NCI-H128 (cell line): ENCODE measurements at regions not wholly inside any gene's neighbourhood (a gene's known extent, or its start where the extent isn't known, plus 50 kb on each side); places are given as distances from the start of the nearest gene placed in this dataset.
"Not testable (repeated sequence)": the region's sequence is repeated elsewhere in the genome, so short reads cannot be mapped to it uniquely, and the experiment has no call there.

Experiments used
- DNase-seq: peaks from one replicate; lab custom pipeline; 2025; ENCODE audit not compliant: unreplicated experiment; lab: John Stamatoyannopoulos, UW

DNA sequence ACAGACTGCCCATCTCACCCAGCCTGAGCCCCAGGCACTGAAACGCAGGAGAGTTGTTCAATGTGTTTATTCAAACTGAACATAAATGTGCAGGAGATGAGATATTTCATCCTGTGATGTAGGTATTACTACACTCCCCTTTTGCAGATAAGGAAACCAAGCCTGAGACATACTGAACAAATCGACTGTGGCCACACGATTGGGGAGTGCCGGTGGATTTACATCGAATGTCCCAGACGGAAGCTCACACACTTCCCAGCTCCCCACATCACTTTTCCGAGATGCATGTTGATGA is 94.8 kb upstream of the ALKAL2 start:
- no peak for DNase-seq

DNA sequence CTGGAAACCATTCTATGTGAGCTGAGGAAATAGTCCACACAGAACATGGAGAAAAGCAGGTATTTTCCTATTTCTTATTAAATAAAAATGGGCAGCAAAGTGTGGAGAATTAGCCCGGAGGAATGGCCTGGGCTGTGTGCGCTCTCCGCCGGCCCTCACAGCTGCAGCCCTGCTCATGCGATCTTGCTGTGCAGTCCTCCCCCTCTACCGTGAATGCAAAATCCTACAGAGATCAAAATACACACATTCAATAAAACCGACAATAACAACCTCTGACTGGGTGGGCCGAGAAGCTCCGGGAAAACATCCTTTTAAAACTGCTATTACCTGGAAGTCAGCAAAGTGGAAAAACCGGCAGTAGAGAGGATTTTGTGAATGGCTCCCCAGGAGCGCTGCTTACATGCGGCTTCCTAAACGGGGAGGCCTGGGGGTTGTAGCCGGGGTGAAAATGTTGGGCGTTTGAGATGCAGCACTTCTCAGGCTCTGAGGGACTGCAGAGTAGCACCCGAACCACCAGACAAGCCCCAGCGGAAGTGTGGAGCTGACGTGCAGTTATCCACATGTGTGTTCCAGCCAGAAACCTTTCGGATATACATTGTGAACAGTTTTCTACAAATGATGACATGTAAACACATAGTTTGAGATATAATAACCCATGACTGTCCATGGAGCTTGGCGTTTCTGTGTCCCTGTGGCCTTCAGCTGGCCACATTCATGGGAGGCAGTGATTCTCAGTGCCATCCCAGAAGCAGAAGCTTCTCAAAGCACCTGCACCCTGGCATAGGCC is 94.2 kb upstream of the ALKAL2 start:
- DNase-seq = no peak

DNA sequence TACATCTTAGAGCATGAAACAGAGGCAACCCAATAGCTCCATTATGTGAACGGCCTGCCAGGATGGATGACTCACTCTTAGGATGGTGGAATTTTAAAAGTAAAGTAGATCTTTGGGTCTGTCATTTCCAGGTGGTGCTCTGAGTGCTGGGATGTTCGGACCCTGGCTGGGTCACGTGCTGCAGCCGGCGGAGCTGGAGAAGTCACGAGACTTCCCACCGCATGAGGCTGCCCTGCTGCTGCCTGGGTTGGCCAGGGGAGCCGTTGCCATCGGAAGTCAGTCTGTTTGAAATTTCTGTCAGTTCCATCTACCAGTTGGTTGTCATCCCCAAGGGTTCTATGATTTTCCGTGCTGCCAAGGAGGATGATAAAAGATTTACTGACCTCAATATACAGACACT is 93.3 kb upstream of the ALKAL2 start:
- no peak for DNase-seq

DNA sequence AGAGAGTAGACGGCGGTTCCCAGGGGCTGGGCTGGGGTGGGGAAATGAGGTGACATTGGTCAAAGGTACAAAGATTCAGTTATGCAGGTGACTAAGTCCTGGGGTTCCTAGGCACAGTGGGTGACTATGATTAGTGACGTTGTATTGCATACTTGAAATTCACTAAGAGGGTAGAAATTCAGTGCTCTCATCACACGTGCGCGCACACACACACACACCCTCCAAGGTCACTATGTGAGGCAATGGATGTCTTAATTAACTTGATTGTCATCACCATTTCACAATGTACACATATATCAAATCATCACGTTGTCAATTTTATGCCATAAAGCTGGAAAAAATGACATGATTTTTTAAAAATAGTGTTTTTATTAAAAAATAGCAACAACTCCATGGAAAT is 92.9 kb upstream of the ALKAL2 start:
- no peak for DNase-seq

DNA sequence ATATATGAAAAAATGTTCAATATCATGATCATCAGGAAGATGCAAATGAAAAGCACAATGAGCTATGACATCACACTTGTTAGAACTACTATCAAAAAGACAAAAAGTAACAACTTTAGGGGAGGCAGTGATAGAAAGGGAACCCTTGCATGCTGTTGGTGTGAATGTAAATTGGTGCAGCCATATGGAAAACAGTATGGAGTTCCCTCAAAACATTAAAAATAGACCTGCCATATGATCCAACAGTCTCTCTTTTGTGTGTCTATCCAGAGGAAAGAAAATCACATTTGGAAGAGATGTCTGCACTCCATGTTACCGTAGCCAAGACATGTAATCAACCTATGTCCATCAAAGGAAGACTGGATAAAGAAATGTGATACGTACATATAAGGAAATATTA is 92.3 kb upstream of the ALKAL2 start:
- DNase-seq = no peak

DNA sequence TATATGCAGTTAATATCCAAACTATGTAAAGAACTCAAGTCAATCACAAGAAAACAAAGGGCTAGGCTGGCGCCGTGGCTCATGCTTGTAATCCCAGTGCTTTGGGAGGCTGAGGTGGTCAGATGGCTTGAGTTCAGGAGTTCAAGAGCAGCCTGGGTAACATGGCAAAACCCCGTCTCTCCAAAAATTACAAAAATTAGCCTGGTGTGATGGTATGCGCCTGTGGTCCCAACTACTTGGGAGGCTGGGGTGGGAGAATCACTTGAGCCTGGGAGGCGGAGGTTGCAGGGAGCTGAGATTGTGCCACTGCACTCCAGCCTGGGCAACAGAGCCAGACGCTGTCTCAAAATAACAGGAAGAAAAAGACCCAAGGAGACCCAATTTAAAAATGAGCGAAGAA is 91.9 kb upstream of the ALKAL2 start:
- DNase-seq = no peak

DNA sequence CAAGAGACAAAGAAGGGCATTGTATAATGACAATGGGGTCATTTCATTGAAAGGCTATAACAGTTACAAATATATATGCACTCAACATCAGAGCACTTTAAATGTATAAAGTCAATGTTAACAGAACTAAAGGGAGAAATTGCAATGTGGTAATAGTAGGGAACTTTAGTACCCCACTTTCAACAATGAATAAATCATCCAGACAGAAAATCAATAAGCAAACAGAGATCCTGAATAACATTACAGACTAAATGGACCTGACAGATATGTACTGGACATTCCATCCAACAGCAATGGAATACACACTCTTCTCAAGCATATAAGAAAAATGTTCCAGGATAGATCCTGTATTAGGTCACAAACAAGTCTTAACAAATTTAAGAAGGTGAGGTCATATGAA is 90.5 kb upstream of the ALKAL2 start:
- DNase-seq = no peak

DNA sequence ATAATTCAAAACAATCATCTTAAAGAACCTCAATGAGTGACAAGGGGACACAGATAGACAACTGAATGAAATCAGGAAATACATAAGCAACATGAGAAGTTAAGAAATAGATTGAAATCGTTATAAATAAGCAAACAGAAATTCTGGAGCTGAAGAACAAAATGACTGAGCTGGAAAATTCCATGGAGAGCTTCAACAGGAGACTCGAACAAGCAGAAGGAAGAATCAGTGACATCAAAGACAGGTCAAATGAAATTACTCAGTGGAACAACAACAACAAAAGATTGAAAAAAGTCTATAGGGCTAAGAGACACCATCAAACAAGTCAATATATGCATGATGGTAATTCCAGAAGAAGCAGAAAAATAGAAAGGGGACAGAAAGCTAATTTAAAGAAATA is 89.5 kb upstream of the ALKAL2 start:
- no peak for DNase-seq

DNA sequence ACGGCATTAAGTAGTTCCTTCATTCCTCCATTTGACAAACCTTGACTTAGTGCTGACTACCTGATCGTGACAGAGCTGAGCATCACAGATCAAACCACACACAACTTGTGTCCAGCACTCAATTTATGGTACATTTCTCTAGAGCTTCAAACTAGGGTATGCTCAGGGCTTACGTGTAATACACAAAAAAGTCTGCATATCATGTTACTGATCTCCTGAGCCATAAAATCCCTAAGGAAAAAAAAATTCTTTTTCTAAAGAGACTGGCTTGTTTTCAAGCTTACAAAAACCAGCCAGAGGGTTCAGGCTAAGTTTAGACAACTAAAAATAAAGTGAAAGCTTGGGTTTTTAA is 88.0 kb upstream of the ALKAL2 start:
- no peak for DNase-seq

DNA sequence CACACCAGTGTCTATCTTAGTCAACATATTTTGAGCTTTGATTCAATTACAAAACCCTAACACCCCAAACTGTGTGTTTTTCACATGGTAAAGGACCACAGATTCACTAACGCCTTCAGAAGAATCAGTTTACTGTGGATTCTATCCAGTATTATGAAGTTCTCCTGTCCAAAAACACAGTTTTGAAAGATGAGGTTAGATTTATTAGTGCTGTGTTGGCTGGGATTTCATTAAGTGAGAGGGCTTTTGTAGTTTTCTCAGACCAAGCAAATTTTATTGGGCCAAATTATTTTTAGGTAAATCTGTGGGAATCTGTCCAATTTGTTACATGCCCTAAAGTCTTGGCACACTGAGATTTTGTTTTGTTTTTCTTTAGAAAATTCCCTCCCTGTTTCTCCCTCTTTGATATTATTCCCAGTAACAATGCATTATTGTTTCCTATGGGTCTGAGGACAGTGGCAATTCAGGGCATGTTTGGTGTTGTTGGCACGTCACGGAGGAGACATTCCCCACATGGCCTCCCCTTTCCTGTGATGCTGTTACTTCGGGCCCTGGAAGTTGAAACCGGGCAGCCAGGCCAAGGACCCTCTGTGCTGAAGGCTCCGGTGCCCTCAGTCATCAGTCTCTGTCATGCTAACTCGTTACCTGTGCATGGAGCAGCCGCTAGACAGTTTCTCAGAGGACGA is 87.5 kb upstream of the ALKAL2 start:
- DNase-seq = no peak

DNA sequence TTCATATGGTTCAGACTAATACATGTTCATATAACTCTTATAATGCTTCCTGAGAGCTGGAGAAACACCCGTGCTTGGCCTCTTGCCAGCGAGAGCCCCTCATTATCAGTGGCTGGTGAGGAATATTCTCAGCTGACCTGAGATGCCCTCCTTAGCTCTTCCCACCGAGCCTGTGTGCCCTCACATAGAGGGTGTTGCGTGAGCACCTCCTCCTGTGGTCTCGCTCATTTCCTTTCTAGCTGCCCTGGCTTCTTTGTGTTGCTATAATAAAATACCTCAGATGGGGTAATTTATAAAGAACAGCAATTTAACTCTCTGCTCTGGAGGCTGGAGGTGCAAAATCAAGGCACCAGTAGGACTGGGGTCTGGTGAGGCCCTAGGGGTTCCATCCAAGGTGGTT is 80.5 kb upstream of the ALKAL2 start:
- DNase-seq = no peak

DNA sequence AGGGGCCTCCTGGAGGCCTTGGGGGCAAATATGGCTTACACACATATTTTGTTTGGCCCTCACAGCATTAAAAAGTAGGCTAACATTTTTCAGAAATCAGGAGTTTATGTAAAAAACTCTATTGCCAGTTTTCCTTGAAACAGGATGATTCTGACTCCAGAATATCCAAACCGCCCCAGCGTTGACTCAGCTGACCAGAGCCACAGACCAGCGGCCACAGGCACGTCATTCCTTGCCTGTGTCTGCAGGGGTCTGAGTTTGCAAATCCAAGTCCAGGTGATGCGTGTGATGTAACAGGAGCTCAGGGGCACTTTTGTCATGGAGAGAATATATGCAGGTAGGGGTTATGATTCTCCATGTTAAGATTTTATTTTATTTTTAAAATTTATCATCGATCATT is 79.4 kb upstream of the ALKAL2 start:
- no peak for DNase-seq

DNA sequence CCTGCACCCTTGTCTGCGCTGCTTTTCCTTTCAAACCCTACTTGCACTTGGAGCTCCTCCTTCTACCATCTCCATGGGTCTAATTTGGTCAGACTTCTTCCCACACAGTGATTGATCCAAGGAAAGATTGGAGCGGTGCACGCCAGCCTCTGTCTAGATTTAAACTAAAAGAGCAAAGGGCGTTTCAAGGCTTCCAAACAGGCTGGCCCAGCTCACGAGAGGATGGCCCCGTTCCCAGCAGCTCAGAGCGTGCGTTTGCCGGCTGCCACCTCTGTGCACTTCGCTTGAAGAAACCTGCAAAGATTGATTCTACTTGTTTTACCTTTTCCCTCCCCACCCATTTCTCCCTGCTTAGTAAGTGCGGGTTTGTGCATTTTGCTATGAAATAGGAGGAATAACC is 78.8 kb upstream of the ALKAL2 start:
- no peak for DNase-seq

DNA sequence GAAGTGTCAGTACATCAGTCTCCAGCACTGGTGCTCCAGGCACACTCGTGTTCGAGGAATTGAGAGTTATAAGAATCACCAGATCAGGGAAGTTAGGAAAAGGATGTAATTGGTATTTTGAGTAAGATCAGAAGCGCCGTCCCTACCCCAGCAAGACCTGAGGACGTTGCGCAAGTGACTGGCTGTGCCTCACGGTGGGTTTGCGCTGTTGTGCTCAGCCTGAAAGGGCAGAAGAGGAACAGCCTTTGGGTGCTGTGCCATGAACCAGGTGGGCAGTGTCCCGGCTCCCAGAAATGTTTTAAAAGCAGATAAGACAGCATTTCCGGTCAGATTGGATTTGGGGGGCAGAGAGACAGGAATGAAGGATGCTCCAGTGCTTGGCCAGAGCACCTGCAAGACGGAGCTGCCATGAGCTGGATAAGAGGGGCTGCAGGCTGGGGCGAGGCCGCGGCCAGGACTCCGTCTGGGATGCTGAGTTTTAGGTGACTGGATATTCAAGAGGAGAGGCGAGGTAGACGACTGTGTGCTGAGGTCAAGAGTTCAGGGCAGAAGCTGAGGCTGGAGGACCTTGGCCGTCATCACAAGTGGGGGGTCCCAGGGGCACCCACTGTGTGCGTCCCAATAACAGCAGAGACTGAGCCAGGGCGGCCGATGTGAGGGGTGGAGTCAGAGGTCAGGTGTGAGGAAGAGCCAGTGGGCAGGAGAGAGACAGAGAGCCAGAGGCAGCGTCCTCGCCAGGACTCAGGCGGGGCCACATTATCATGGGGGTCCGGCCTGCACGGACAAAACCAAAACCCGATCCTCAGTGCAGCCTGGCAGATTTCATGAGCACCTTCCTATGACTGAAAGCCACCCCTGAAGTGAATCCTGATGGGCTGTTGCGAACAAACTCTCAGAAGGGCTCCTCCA is 77.7 kb upstream of the ALKAL2 start:
- no peak for DNase-seq

DNA sequence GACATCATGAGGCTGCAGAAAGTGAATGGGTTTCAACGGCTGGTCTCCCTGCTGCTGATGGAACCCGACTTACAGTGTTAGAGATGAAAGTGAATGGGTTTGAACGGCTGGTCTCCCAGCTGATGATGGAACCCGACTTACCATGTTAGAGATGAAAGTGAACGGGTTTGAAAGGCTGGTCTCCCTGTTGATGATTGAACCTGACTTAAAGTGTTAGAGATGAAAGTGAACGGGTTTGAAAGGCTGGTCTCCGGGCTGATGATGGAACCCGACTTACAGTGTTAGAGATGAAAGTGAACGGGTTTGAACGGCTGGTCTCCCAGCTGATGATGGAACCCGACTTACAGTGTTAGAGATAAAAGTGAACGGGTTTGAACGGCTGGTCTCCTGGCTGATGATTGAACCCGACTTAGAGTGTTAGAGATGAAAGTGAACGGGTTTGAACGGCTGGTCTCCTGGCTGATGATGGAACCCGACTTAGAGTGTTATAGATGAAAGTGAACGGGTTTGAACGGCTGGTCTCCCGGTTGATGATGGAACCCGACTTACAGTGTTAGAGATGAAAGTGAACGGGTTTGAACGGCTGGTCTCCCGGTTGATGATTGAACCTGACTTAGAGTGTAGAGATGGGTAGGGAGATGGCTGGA is 76.1 kb upstream of the ALKAL2 start:
- DNase-seq = no peak

DNA sequence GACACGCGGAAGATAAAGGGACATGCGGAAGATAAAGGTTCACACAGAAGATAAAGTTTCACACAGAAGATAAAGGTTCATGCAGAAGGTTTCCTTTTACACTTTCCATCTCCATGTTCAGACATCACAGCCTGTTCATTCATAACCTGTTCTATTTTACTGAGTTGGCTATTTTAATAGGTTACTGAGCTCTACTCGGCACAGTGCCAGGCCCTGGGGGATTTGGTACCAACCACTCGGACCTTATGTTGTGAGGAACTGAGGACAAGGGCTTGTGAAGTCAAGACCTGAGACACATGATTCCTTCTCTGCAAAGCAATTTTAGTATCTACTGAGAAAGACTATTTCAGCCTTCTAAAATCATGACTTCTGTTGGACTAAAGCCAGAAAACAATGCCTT is 75.0 kb upstream of the ALKAL2 start:
- DNase-seq = no peak

DNA sequence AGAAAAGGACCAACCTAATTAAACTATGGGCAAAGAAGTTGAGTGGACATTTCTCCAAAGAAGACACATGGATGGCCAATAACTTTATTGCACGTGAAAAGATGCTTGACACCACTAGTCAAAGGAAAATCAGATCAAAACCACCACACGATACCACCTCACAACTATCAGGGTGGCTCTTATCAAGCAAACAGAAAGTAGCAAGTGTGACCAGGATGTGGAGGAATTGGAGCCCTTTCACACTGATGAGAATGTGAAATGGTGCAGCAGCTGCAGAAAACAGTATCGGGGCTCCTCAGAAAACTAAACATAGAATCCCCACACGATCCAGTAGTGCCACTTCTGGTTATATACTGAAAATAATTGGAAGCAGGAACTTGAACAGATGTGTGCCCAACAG is 72.2 kb upstream of the ALKAL2 start:
- no peak for DNase-seq

DNA sequence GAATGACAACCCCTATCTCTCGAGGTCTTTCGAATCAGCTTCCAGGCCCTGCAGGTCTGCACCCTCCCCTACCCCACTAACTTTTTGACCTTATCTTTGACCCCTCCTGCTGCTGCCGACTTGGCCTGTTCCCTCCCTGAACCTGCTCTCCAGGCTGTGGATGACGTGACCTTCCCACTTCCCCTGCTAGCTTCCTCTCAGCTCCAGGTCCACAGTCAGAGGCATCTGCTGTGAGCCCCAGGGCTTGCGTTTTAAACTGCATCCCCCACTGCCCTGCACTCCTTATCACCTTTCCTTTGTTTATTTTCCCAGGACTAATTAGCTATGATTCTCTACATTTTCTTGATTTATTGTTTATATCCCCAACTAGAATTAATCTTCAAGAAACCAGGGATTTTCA is 71.2 kb upstream of the ALKAL2 start:
- no peak for DNase-seq

DNA sequence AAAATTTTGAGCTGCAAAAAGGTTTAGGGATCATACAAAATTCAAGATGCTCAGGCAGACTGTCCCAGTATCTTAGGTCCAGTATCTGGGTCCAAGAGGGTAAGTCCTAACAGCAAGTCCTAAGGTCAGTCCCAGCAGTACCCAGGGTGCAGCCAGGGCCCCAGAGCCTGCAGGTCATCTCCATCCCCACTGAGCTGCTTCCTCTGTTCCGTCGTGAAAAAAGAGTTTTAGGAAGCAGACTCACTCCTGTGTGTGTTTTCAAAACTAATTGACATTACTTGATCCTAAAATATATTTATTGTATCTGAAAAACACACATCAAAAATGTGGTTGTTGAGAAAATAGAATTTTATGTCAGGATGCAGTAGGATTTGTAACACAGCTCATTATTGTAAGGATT is 69.9 kb upstream of the ALKAL2 start:
- no peak for DNase-seq

DNA sequence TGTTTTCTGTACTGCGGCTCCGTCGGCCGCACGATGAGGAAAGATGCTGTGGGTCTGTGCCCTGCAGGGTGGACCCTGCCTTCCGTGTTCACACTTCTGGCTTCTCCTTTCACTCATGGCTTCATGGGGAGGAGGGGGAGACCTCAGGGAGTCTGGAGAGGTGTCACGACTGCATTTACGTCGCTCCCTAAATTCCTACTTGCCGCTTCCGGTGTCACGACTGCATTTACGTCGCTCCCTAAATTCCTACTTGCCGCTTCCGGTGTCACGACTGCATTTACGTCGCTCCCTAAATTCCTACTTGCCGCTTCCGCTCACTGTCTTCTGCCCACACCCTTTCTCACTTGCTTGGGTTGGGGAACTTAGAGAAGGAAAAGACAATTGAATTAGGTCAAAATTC is 68.4 kb upstream of the ALKAL2 start:
- DNase-seq = not testable (repeated sequence)

DNA sequence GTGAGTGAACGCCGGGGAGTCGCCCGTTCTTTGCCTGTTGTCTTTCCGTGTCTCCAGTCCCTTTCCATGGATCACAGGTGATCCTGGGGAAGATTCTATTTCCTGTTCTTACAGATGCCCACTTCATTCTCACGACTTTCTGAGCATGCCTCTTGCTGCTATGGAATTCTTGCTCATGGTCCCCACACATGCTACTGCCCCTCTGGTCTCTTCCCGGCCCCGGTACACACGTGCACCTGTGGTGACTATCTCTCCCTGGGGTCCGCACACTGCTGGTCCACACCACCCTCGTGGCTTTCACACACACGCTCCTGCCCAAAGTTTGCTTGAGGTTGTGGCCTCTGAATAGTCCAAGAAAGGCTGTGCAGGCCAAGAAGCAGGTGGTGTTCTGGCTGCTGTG is 67.9 kb upstream of the ALKAL2 start:
- no peak for DNase-seq

DNA sequence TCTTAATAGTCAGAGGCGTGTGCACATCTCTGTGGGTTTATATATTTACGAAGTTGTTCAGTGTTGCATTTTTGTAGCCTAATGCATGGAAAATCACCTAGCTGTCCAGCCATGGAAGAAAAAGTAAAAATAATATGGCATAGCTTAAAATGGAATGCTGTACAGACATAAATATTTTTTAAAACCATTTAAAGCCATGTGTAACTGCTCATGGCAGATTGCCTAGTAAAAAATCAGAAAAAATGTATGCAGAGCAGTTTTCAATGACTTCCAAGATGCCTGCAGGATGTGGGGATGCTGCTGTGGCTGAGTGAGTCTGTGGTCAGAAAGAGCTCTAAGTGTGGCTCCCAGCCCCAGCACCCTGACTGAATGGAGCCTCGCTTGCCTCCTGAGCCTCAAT is 64.8 kb upstream of the ALKAL2 start:
- no peak for DNase-seq
